GM23338 (cell line): ENCODE measurements at regions not wholly inside any gene's neighbourhood (a gene's known extent, or its start where the extent isn't known, plus 50 kb on each side); places are given as distances from the start of the nearest gene placed in this dataset.

ENCODE experiments used
- ATAC-seq: fragments of 200-7000 bp; cut with Tn5 transposase; 3 replicates; pipeline ENCODE4 v1.9.1; 2020
- DNase-seq: peaks from one replicate; pipeline ENCODE4 v3.0.0-alpha.2; 2015; ENCODE audit warnings: low spot score
- H2AFZ ChIP-seq: fragments of 200-600 bp; sonication (generic); 2 replicates; pipeline ENCODE4 v1.8.0; 2016; ENCODE audit warnings: antibody characterized with exemption, mild to moderate bottlenecking, moderate library complexity
- H3F3A ChIP-seq: fragments of 200-600 bp; sonication (generic); replicated peaks from 2 replicates; pipeline ENCODE4 v1.8.0; 2017; ENCODE audit warnings: antibody characterized with exemption, mixed run types, low read depth
- H3K27ac ChIP-seq: fragments of 200-600 bp; sonication (generic); 2 replicates; pipeline ENCODE4 v1.6.1; 2016; ENCODE audit warnings: low read depth
- H3K27me3 ChIP-seq: fragments of 200-600 bp; sonication (generic); 2 replicates; pipeline ENCODE4 v1.8.0; 2016; ENCODE audit warnings: mild to moderate bottlenecking, mixed run types, moderate library complexity; ENCODE audit not compliant: insufficient read depth
- H3K36me3 ChIP-seq: fragments of 200-600 bp; sonication (generic); 2 replicates; pipeline ENCODE4 v1.8.0; 2016; ENCODE audit warnings: mild to moderate bottlenecking; ENCODE audit not compliant: insufficient read depth
- H3K4me1 ChIP-seq: fragments of 200-600 bp; sonication (generic); 2 replicates; pipeline ENCODE4 v1.8.0; 2016; ENCODE audit warnings: mild to moderate bottlenecking, moderate library complexity; ENCODE audit not compliant: insufficient read depth
- H3K4me2 ChIP-seq: fragments of 200-600 bp; sonication (generic); 2 replicates; pipeline ENCODE4 v1.7.1; 2017; ENCODE audit warnings: mixed run types
- H3K4me3 ChIP-seq: fragments of 200-600 bp; sonication (generic); 2 replicates; pipeline ENCODE4 v1.6.1; 2016; ENCODE audit warnings: mixed run types
- H3K79me2 ChIP-seq: fragments of 200-600 bp; sonication (generic); replicated peaks from 2 replicates; pipeline ENCODE4 v1.8.0; 2017; ENCODE audit warnings: mild to moderate bottlenecking; ENCODE audit not compliant: insufficient read depth
- H3K9me2 ChIP-seq: fragments of 200-600 bp; sonication (generic); 2 replicates; pipeline ENCODE4 v1.8.0; 2017; ENCODE audit not compliant: insufficient read depth
- H4K20me1 ChIP-seq: fragments of 200-600 bp; sonication (generic); replicated peaks from 2 replicates; pipeline ENCODE4 v1.8.0; 2017; ENCODE audit warnings: mild to moderate bottlenecking; ENCODE audit not compliant: insufficient read depth
- H3K27ac Mint-ChIP-seq: 2 replicates; pipeline ENCODE4 v1.8.0; 2020; ENCODE audit warnings: inconsistent platforms, mild to moderate bottlenecking, moderate library complexity, mixed read lengths
- H3K27me3 Mint-ChIP-seq: 3 replicates; pipeline ENCODE4 v1.8.0; 2022; ENCODE audit warnings: low read depth, mild to moderate bottlenecking, moderate library complexity, mixed read lengths, inconsistent platforms; ENCODE audit not compliant: insufficient read depth, poor library complexity
- H3K36me3 Mint-ChIP-seq: 3 replicates; pipeline ENCODE4 v1.8.0; 2021; ENCODE audit warnings: low read depth, mild to moderate bottlenecking, inconsistent platforms, moderate library complexity, mixed read lengths
- H3K4me1 Mint-ChIP-seq: 3 replicates; pipeline ENCODE4 v1.8.0; 2020; ENCODE audit warnings: mild to moderate bottlenecking, inconsistent platforms, mixed read lengths
- H3K4me3 Mint-ChIP-seq: 3 replicates; pipeline ENCODE4 v1.8.0; 2021; ENCODE audit warnings: moderate library complexity, mild to moderate bottlenecking, inconsistent platforms, mixed read lengths
- H3K9me3 Mint-ChIP-seq: 3 replicates; pipeline ENCODE4 v1.8.0; 2020; ENCODE audit warnings: moderate library complexity, mild to moderate bottlenecking, inconsistent platforms, mixed read lengths
- CREB1 ChIP-seq: fragments of 250-450 bp; sonication (Bioruptor Pico); IDR thresholded peaks from 2 replicates; pipeline ENCODE4 v1.5.0; 2020; ENCODE audit warnings: low read depth, mild to moderate bottlenecking, moderate library complexity
- CTCF ChIP-seq, 2 experiments: fragments of 200-600 bp in 1 of 2; sonication (generic) in 1 of 2; conservative IDR thresholded peaks; 2 replicates each; pipeline versions ENCODE4 v1.5.1 to v1.6.1; 2016 to 2017; ENCODE audit warnings: antibody characterized with exemption in 2 of 2, low read depth in 2 of 2, mild to moderate bottlenecking in 2 of 2, moderate library complexity in 1 of 2
- ETS1 ChIP-seq: IDR thresholded peaks from 2 replicates; pipeline ENCODE4 v1.6.1; 2016; ENCODE audit warnings: antibody characterized with exemption
- EZH2 ChIP-seq: fragments of 200-600 bp; sonication (generic); IDR thresholded peaks from one replicate; pipeline ENCODE4 v1.8.0; 2017; ENCODE audit warnings: antibody characterized with exemption, mild to moderate bottlenecking, low read depth; ENCODE audit not compliant: unreplicated experiment
- EZH2phosphoT487 ChIP-seq: fragments of 200-600 bp; sonication (generic); IDR thresholded peaks from one replicate; pipeline ENCODE4 v1.8.1; 2018; ENCODE audit warnings: antibody characterized with exemption; ENCODE audit not compliant: unreplicated experiment
- JUNB ChIP-seq: IDR thresholded peaks from one replicate; pipeline ENCODE4 v1.6.1; 2016; ENCODE audit warnings: antibody characterized with exemption; ENCODE audit not compliant: unreplicated experiment
- NANOG ChIP-seq: IDR thresholded peaks from 2 replicates; pipeline ENCODE4 v1.6.1; 2016; ENCODE audit warnings: antibody characterized with exemption, borderline replicate concordance
- POLR2AphosphoS5 ChIP-seq: IDR thresholded peaks from 2 replicates; pipeline ENCODE4 v1.6.1; 2016; ENCODE audit warnings: antibody characterized with exemption, low read depth
- REST ChIP-seq: IDR thresholded peaks from one replicate; pipeline ENCODE4 v1.6.1; 2018; ENCODE audit warnings: antibody characterized with exemption; ENCODE audit not compliant: unreplicated experiment
- STAT1 ChIP-seq: IDR thresholded peaks from one replicate; pipeline ENCODE4 v1.6.1; 2016; ENCODE audit warnings: antibody characterized with exemption; ENCODE audit not compliant: unreplicated experiment
- ZNF114 ChIP-seq: fragments of 250-450 bp; sonication (Bioruptor Pico); IDR thresholded peaks from 2 replicates; pipeline ENCODE4 v1.5.0; 2020; ENCODE audit warnings: mild to moderate bottlenecking, moderate library complexity
- ZNF331 ChIP-seq: fragments of 250-450 bp; sonication (Bioruptor Pico); IDR thresholded peaks from 2 replicates; pipeline ENCODE4 v1.5.0; 2020; ENCODE audit warnings: low read depth, mild to moderate bottlenecking, moderate library complexity

- H3K9me2 ChIP-seq: no peaks in the 10 kb centered on the region
- H3K4me3 Mint-ChIP-seq: no peak overlapping the region
- no peak overlapping the region for H3K4me3 ChIP-seq
- peak; percentile 2 for DNase-seq
- no peaks in the 10 kb centered on the region for H3F3A ChIP-seq
- no peaks in the 10 kb centered on the region for H3K4me1 ChIP-seq
- no peak for TF ChIP-seq ZNF331 (CRISPR knock-in tag)
- TF ChIP-seq REST: no peak
- no peak for TF ChIP-seq POLR2AphosphoS5
- no peak for TF ChIP-seq JUNB
- TF ChIP-seq CREB1 (CRISPR knock-in tag): no peak
- no peak for TF ChIP-seq NANOG
- TF ChIP-seq STAT1: no peak
- TF ChIP-seq CTCF (conservative IDR thresholded peaks at IDR 0.05; ENCODE audit: low read depth in 2 of 2): no peak
- no peak for TF ChIP-seq ETS1
- H3K27me3 ChIP-seq: no peaks in the 10 kb centered on the region
- H3K4me2 ChIP-seq: no peak overlapping the region
- H3K27ac ChIP-seq: no peak overlapping the region
- H3K36me3 ChIP-seq: peaks cover 3% of the 10 kb centered on the region; the same call in 1 of the 2 replicates
- H3K9me3 Mint-ChIP-seq: peaks cover 99% of the 10 kb centered on the region
- H2AFZ ChIP-seq: no peak overlapping the region
- no peaks in the 10 kb centered on the region for H3K79me2 ChIP-seq
- no peak overlapping the region for H3K27ac Mint-ChIP-seq
- ATAC-seq: no peak
- H3K4me1 Mint-ChIP-seq: no peaks in the 10 kb centered on the region
- H3K36me3 Mint-ChIP-seq: peaks cover 48% of the 10 kb centered on the region
- H4K20me1 ChIP-seq: no peaks in the 10 kb centered on the region
- H3K27me3 Mint-ChIP-seq: peaks cover 4% of the 10 kb centered on the region
Measured at GRCh38 chr18:77866351-77866750, 616.7 kb downstream of the GALR1 start.

DNA sequence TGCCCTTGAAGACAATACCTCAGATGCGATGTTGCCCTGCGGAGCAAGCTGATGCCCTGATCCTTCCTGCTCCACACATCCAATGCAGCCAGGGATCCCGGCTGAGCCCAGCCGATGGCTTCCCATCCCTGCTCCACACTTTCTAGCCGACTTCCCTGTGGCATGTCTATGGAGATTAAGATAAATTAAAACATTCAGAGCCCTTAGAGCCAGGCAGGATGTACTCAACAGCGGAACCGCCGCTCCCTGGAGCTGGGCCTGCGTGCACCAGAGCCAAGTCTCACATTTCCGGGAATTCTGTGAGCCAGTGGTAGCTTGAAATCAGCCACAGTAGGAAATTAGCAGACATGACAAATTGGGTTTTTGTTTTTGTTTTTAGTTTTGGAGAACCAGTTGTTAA is 620.6 kb downstream of the GALR1 start:
- Histone ChIP-seq H3K4me2 (no peak overlapping the region), H3K4me1 (no peaks in the 10 kb centered on the region), H3F3A (no peaks in the 10 kb centered on the region), H3K9me2 (no peaks in the 10 kb centered on the region), H3K36me3 (no peaks in the 10 kb centered on the region), H3K4me3 (no peak overlapping the region), H3K27ac (no peak overlapping the region), H2AFZ (no peak overlapping the region), H3K79me2 (no peaks in the 10 kb centered on the region), H4K20me1 (no peaks in the 10 kb centered on the region), H3K27me3 (no peaks in the 10 kb centered on the region)
- peaks cover 48% of the 10 kb centered on the region for H3K36me3 Mint-ChIP-seq
- no peak overlapping the region for H3K27ac Mint-ChIP-seq
- peaks cover 100% of the 10 kb centered on the region for H3K9me3 Mint-ChIP-seq
- peaks cover 10% of the 10 kb centered on the region for H3K27me3 Mint-ChIP-seq
- no peak overlapping the region for H3K4me3 Mint-ChIP-seq
- ATAC-seq (no peak), DNase-seq (no peak)
- no peaks in the 10 kb centered on the region for H3K4me1 Mint-ChIP-seq
- TF ChIP-seq STAT1 (no peak), CREB1 (CRISPR knock-in tag) (no peak), POLR2AphosphoS5 (no peak), JUNB (no peak), ZNF331 (CRISPR knock-in tag) (no peak), REST (no peak), EZH2phosphoT487 (no peak), EZH2 (no peak), ETS1 (no peak), ZNF114 (CRISPR knock-in tag) (no peak)
